GM12875 (cell line): ENCODE measurements at regions not wholly inside any gene's neighbourhood (a gene's known extent, or its start where the extent isn't known, plus 50 kb on each side); places are given as distances from the start of the nearest gene placed in this dataset.

Experiments
- H3K4me3 ChIP-seq: one replicate; pipeline ENCODE4 v1.5.1; 2011; ENCODE audit warnings: low read depth, low read length, control low read depth
- CTCF ChIP-seq: IDR thresholded peaks from 2 replicates; pipeline ENCODE4 v1.5.1; 2011; ENCODE audit warnings: low read depth, mild to moderate bottlenecking, control low read depth, inconsistent platforms, low read length, moderate library complexity, borderline replicate concordance; ENCODE audit not compliant: insufficient read depth

GRCh38 chrX:131595120-131595519 lies 51.2 kb downstream of the OR13H1 start:
- TF ChIP-seq CTCF, result no peak
- H3K4me3 ChIP-seq, result no peak overlapping the region

DNA sequence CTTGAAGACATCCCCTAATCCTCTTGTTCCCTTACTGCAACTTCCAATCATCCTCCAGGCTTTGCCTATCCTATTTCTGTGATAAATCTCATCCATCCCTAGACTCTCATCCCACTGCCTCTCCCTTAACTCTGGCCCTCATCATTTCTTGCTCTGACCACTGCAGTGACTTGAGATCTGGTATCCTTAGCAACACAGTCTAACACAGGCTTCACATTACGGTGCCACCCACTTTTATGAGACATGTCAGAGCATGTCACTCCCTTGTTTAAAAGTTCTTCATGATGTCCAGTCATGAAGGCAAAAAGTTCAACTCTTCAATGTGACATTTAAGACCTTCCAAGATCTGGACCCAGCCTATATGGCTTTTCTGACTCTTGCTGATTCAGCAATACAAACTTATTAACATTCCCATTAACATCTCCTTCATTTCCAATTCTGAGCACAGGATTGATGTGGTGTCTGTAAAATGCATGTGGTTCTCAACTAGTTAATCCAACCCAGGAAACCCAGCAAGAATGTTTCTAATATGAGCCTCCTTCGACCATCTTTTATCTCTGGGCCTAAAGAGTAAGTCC lies 64.0 kb downstream of the OR13H1 start:
- no peak for TF ChIP-seq CTCF
- no peak overlapping the region for H3K4me3 ChIP-seq

- H3K4me3 ChIP-seq, result no peak overlapping the region
- TF ChIP-seq CTCF, result no peak
Measured at GRCh38 chrX:131609480-131609879, 65.6 kb downstream of the OR13H1 start.

DNA sequence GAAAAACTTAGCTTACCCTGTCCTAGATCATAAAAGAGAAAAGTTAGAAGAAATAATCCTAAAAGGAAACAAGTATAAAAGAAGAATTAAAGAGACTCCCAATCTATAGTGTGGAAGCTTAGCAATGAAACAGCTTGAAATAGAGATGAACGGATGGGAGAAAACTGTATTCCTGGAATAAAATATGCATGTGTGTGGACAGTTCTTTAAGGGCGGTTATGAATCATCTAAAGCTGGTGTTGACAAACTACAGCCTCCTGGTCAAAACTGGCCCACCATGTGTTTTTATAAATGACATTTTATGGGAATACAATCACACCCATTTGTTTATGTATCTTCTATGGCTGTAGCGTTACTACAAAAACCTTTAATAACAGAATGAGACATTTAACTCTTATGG lies 69.4 kb downstream of the OR13H1 start:
- no peak overlapping the region for H3K4me3 ChIP-seq
- no peak for TF ChIP-seq CTCF

- no peak overlapping the region for H3K4me3 ChIP-seq
- no peak for TF ChIP-seq CTCF
Measured at GRCh38 chrX:131614241-131614640, 70.4 kb downstream of the OR13H1 start.

- TF ChIP-seq CTCF, result no peak
- H3K4me3 ChIP-seq, result no peak overlapping the region
Measured at GRCh38 chrX:131617182-131617581, 73.3 kb downstream of the OR13H1 start.

DNA sequence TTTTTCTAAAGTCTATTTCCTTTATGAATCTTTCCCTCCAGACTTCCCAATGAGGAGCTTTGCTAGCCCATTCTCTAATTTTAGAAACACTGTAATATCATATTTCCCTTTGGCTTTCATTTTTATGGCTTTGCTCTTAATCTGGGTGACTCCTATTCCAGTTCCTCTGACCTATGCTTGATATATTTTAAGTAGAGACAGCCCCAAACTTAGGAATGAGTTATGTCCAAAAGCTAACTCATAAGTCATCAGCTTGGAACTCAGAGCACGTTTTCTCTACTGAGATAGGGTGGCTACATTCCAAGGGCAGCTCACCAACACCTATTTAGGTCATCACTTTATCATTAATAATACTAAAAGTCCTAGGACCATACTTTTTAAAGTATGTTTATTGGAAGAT lies 77.8 kb downstream of the OR13H1 start:
- TF ChIP-seq CTCF, result no peak

More for the DNA sequence above, 77.8 kb downstream of the OR13H1 start:
- H3K4me3 ChIP-seq, result no peak overlapping the region
